GM12878 (cell line): ENCODE measurements at regions not wholly inside any gene's neighbourhood (a gene's known extent, or its start where the extent isn't known, plus 50 kb on each side); places are given as distances from the start of the nearest gene placed in this dataset.

Experiments
- ATAC-seq: fragments of 200-7000 bp; cut with Tn5 transposase; 3 replicates; pipeline ENCODE4 v1.9.1; 2020; ENCODE audit warnings: mild to moderate bottlenecking, moderate library complexity
- BruUV-seq: library from RNA; stranded (reverse); fragments of 400-500 nt; replicated peaks from 2 replicates; lab custom pipeline; 2021; lab: Mats Ljungman, UMichigan
- CTCF ChIA-PET: fragments of 300-600 bp; sonication (Branson Sonifier 250); formaldehyde crosslinking; extraction: SDS; loops from one replicate; lab custom pipeline; 2021; ENCODE audit warnings: inconsistent platforms; lab: Yijun Ruan, JAX
- POLR2A ChIA-PET: fragments of 350-600 bp; formaldehyde crosslinking; extraction: SDS; loops from one replicate; lab custom pipeline; 2021; ENCODE audit warnings: inconsistent platforms; lab: Charles Lee
- RAD21 ChIA-PET: fragments of 300-600 bp; sonication (Branson Sonifier 250); formaldehyde crosslinking; loops from one replicate; lab custom pipeline; 2023; ENCODE audit warnings: antibody characterized with exemption; ENCODE audit not compliant: unreplicated experiment; lab: Charles Lee
- SMC1A ChIA-PET: fragments of 300-600 bp; sonication (Branson Sonifier 250); formaldehyde crosslinking; loops from one replicate; lab custom pipeline; 2023; ENCODE audit not compliant: unreplicated experiment, uncharacterized antibody; lab: Charles Lee
- DNase-seq: peaks from one replicate; pipeline ENCODE4 v3.0.0-alpha.2; 2011; ENCODE audit warnings: low read depth, low spot score
- FAIRE-seq: peaks from 3 replicates; lab custom pipeline; 2011; peaks lifted over from hg19 to GRCh38; lab: Jason Lieb, UNC
- H2AFZ ChIP-seq: 2 replicates; pipeline ENCODE4 v1.6.0; 2011; ENCODE audit warnings: low read depth, low read length, control low read depth; ENCODE audit not compliant: control insufficient read depth
- H3K27ac ChIP-seq: 2 replicates; pipeline ENCODE4 v1.5.1; 2011; ENCODE audit warnings: control low read depth; ENCODE audit not compliant: control insufficient read depth, insufficient read depth
- H3K27me3 ChIP-seq, 2 experiments: replicated peaks in 1 of 2; 2 replicates each; pipeline versions ENCODE4 v1.6.0 to v1.6.1; 2011; ENCODE audit warnings: low read length in 1 of 2; ENCODE audit not compliant: control insufficient read depth in 2 of 2, insufficient read depth in 2 of 2
- H3K36me3 ChIP-seq, 2 experiments: 2 replicates each; pipeline ENCODE4 v1.5.1; 2011; ENCODE audit warnings: low read length in 1 of 2; ENCODE audit not compliant: control insufficient read depth in 2 of 2, insufficient read depth in 2 of 2
- H3K4me1 ChIP-seq: 2 replicates; pipeline ENCODE4 v1.6.1; 2011; ENCODE audit warnings: mild to moderate bottlenecking, low read length, moderate library complexity, mixed read lengths; ENCODE audit not compliant: control insufficient read depth, insufficient read depth
- H3K4me2 ChIP-seq: 2 replicates; pipeline ENCODE4 v1.6.0; 2011; ENCODE audit warnings: control low read depth; ENCODE audit not compliant: control insufficient read depth, insufficient read depth
- H3K4me3 ChIP-seq: fragments of 200-600 bp; sonication (generic); 2 replicates; pipeline ENCODE4 v1.5.1; 2016
- H3K79me2 ChIP-seq: 2 replicates; pipeline ENCODE4 v1.6.0; 2011; ENCODE audit warnings: low read length; ENCODE audit not compliant: control insufficient read depth, insufficient read depth
- H3K9ac ChIP-seq: 2 replicates; pipeline ENCODE4 v1.8.0; 2011; ENCODE audit warnings: low read length, control low read depth, mixed read lengths; ENCODE audit not compliant: control insufficient read depth, insufficient read depth
- H3K9me3 ChIP-seq: replicated peaks from 3 replicates; pipeline ENCODE4 v1.5.1; 2011; ENCODE audit warnings: mild to moderate bottlenecking, low read length; ENCODE audit not compliant: control insufficient read depth, insufficient read depth
- H4K20me1 ChIP-seq: 2 replicates; pipeline ENCODE4 v1.6.0; 2011; ENCODE audit not compliant: control insufficient read depth, insufficient read depth
- FOXM1 ChIP-seq: IDR thresholded peaks from 2 replicates; pipeline ENCODE4 v1.6.1; 2012; ENCODE audit warnings: low read depth, mild to moderate bottlenecking, inconsistent platforms, low read length, moderate library complexity
- NR2C2 ChIP-seq: IDR thresholded peaks from 2 replicates; pipeline ENCODE4 v1.6.1; 2011; ENCODE audit warnings: borderline replicate concordance, low read depth; ENCODE audit not compliant: control insufficient read depth, insufficient read length
- PML ChIP-seq: IDR thresholded peaks from 2 replicates; pipeline ENCODE4 v1.6.1; 2012; ENCODE audit warnings: low read length, inconsistent platforms
- RELA ChIP-seq: fragments of 450-650 bp; IDR thresholded peaks from 2 replicates; pipeline ENCODE4 v1.8.0; 2014; ENCODE audit warnings: borderline replicate concordance; ENCODE audit not compliant: partially characterized antibody
- ZNF24 ChIP-seq: fragments of 450-650 bp; IDR thresholded peaks from 2 replicates; pipeline ENCODE4 v1.6.1; 2017; ENCODE audit warnings: antibody characterized with exemption, mild to moderate bottlenecking
- WGBS: methylation state at CpG from one replicate; pipeline ENCODE4 v1.1.6; 2016; ENCODE audit warnings: low lambda C conversion rate; ENCODE audit not compliant: insufficient replicate concordance, insufficient coverage; ENCODE audit errors: missing lambda C conversion rate; 5-methylcytosine and 5-hydroxymethylcytosine counted together
- in situ Hi-C: fragments of 300-500 bp; cut with MboI; formaldehyde crosslinking; loops from 9 replicates; pipeline ENCODE4 v1.14.3; 2018; ENCODE audit warnings: mixed read lengths
- intact Hi-C: fragments of 100-400 bp; cut with micrococcal nuclease; formaldehyde crosslinking; loops from one replicate; pipeline ENCODE4 v1.14.2; 2022; ENCODE audit not compliant: unreplicated experiment
- TF ChIP-seq, protein P1 (sequence below), 3 experiments: IDR thresholded peaks in 2 of 3; conservative IDR thresholded peaks in 1 of 3; 2 replicates each; pipeline ENCODE4 v1.5.1; 2011; ENCODE audit warnings: low read depth in 3 of 3, low read length in 3 of 3, mild to moderate bottlenecking in 3 of 3, control low read depth in 2 of 3, moderate library complexity in 2 of 3, inconsistent platforms in 1 of 3, mixed read lengths in 1 of 3; ENCODE audit not compliant: control insufficient read depth in 2 of 3, insufficient read depth in 1 of 3; ENCODE audit errors: extremely low read depth in 1 of 3
- TF ChIP-seq, protein P2 (sequence below): IDR thresholded peaks from 2 replicates; pipeline ENCODE4 v1.6.1; 2011; ENCODE audit warnings: low read depth, mild to moderate bottlenecking, low read length, moderate library complexity, borderline replicate concordance; ENCODE audit errors: extremely low read depth
- TF ChIP-seq, protein P3 (sequence below): fragments of 450-650 bp; IDR thresholded peaks from 2 replicates; pipeline ENCODE4 v1.6.1; 2017; ENCODE audit warnings: antibody characterized with exemption, mild to moderate bottlenecking, moderate library complexity
- TF ChIP-seq, protein P4 (sequence below): IDR thresholded peaks from 2 replicates; pipeline ENCODE4 v1.6.1; 2012; ENCODE audit warnings: low read depth, low read length, improper control_type of control experiment

DNA sequence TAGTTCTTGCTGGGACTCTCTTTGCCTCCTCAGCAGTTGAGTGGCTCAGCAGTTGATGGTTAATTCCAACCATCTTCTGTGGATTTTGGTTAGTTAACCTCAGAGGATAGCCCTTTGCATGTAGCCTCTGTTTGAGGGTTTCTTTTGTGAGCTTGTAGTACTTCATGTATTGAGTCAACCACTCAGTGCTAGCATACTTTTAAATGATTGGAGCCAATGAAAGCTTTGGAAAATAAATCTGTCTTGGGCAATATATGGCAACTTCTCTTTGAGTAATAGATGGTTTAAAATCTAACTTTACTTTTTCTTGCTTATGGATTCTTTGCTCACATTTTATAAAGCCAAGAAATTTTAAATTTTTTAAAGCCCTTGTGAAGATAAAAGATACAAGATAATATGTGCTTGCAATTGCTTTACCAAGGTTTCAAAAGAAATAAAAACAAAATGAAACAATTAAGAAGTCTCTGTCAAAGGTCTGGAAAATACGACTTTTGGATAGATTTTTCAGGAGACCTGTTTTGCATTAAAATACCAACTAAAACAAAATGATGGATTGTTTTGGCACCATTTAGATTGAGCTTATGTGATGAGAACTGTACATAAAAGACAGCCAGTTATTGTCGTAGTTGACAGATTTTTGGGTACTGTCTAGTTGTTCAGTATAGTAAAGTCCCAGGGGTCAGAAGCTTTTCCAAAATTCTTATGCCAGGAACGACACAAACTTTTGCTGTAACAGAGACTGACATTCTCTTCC, 181.9 kb downstream of the SPRY1 start:
- FAIRE-seq (no peak), ATAC-seq (no peak), DNase-seq (no peak)
- H3K27me3 ChIP-seq = 0 out of 4 replicates have a peak, but pooled peaks cover 0 to 2% of the 10 kb centered on the region in 2 experiments
- ChIA-PET RAD21 (no interaction called here), POLR2A (no interaction called here), CTCF (interaction anchor here (1.2 kb wide), 1 partner anchor 14 kb away, joined by 4 read pairs; no protein-coding TSS in a partner anchor), SMC1A (interaction anchor here (0.9 to 1.6 kb wide), 2 partner anchors 10 to 13 kb away, joined by 3 to 5 read pairs; no protein-coding TSS in a partner anchor)
- no peak overlapping the region for H3K4me2 ChIP-seq
- WGBS = 30% methylated on average over 3 of the region's 3 CpGs
- H3K4me3 ChIP-seq = no peak overlapping the region
- no peaks in the 10 kb centered on the region for H3K36me3 ChIP-seq
- peaks cover 4% of the 10 kb centered on the region for H3K9me3 ChIP-seq
- no peak overlapping the region for H3K27ac ChIP-seq
- in situ Hi-C loops (no loop called here), intact Hi-C loops (no loop called here)
- H3K4me1 ChIP-seq = no peaks in the 10 kb centered on the region
- H3K79me2 ChIP-seq = no peaks in the 10 kb centered on the region
- H4K20me1 ChIP-seq = no peaks in the 10 kb centered on the region
- no peak overlapping the region for H3K9ac ChIP-seq
- BruUV-seq = no TSS peak
- TF ChIP-seq, protein P1, sequence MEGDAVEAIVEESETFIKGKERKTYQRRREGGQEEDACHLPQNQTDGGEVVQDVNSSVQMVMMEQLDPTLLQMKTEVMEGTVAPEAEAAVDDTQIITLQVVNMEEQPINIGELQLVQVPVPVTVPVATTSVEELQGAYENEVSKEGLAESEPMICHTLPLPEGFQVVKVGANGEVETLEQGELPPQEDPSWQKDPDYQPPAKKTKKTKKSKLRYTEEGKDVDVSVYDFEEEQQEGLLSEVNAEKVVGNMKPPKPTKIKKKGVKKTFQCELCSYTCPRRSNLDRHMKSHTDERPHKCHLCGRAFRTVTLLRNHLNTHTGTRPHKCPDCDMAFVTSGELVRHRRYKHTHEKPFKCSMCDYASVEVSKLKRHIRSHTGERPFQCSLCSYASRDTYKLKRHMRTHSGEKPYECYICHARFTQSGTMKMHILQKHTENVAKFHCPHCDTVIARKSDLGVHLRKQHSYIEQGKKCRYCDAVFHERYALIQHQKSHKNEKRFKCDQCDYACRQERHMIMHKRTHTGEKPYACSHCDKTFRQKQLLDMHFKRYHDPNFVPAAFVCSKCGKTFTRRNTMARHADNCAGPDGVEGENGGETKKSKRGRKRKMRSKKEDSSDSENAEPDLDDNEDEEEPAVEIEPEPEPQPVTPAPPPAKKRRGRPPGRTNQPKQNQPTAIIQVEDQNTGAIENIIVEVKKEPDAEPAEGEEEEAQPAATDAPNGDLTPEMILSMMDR (IDR thresholded peaks at IDR 0.05 in 2 of 3, conservative IDR thresholded peaks at IDR 0.05 in 1 of 3; ENCODE audit: control insufficient read depth in 2 of 3, extremely low read depth in 1 of 3, insufficient read depth in 1 of 3, low read depth in 3 of 3, low read length in 3 of 3) = no peak
- TF ChIP-seq, protein P2, sequence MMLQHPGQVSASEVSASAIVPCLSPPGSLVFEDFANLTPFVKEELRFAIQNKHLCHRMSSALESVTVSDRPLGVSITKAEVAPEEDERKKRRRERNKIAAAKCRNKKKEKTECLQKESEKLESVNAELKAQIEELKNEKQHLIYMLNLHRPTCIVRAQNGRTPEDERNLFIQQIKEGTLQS = no peak
- TF ChIP-seq NR2C2 (no peak), RELA (no peak), FOXM1 (no peak), ZNF24 (no peak), PML (no peak)
- TF ChIP-seq, protein P3, sequence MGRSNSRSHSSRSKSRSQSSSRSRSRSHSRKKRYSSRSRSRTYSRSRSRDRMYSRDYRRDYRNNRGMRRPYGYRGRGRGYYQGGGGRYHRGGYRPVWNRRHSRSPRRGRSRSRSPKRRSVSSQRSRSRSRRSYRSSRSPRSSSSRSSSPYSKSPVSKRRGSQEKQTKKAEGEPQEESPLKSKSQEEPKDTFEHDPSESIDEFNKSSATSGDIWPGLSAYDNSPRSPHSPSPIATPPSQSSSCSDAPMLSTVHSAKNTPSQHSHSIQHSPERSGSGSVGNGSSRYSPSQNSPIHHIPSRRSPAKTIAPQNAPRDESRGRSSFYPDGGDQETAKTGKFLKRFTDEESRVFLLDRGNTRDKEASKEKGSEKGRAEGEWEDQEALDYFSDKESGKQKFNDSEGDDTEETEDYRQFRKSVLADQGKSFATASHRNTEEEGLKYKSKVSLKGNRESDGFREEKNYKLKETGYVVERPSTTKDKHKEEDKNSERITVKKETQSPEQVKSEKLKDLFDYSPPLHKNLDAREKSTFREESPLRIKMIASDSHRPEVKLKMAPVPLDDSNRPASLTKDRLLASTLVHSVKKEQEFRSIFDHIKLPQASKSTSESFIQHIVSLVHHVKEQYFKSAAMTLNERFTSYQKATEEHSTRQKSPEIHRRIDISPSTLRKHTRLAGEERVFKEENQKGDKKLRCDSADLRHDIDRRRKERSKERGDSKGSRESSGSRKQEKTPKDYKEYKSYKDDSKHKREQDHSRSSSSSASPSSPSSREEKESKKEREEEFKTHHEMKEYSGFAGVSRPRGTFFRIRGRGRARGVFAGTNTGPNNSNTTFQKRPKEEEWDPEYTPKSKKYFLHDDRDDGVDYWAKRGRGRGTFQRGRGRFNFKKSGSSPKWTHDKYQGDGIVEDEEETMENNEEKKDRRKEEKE = no peak
- TF ChIP-seq, protein P4, sequence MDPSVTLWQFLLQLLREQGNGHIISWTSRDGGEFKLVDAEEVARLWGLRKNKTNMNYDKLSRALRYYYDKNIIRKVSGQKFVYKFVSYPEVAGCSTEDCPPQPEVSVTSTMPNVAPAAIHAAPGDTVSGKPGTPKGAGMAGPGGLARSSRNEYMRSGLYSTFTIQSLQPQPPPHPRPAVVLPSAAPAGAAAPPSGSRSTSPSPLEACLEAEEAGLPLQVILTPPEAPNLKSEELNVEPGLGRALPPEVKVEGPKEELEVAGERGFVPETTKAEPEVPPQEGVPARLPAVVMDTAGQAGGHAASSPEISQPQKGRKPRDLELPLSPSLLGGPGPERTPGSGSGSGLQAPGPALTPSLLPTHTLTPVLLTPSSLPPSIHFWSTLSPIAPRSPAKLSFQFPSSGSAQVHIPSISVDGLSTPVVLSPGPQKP = no peak
- H2AFZ ChIP-seq = no peak overlapping the region
